ENCODE measurements at regions not wholly inside any gene's neighbourhood (a gene's known extent, or its start where the extent isn't known, plus 50 kb on each side); places are given as distances from the start of the nearest gene placed in this dataset.
"Not testable (repeated sequence)": the region's sequence is repeated elsewhere in the genome, so short reads cannot be mapped to it uniquely, and the experiment has no call there.

GRCh38 chr6:119536666-119537065 is 187.1 kb upstream of the MAN1A1 start:
- no peak for DNase-seq (ENCODE audit: low read depth)

GRCh38 chr6:119535332-119535731 is 185.8 kb upstream of the MAN1A1 start:
- no peak for DNase-seq (ENCODE audit: low read depth)

GRCh38 chr6:119533603-119534279 is 184.2 kb upstream of the MAN1A1 start:
- no peak for DNase-seq (ENCODE audit: low read depth)

- no peak for DNase-seq (ENCODE audit: low read depth)
These were observed 177.6 kb upstream of the MAN1A1 start for GRCh38 chr6:119527231-119527578.

GRCh38 chr6:119526561-119527230 is 177.1 kb upstream of the MAN1A1 start:
- no peak for DNase-seq (ENCODE audit: low read depth)

- no peak for DNase-seq (ENCODE audit: low read depth)
These were observed 174.8 kb upstream of the MAN1A1 start for GRCh38 chr6:119524410-119524809.

GRCh38 chr6:119523556-119523955 is 174.0 kb upstream of the MAN1A1 start:
- no peak for DNase-seq (ENCODE audit: low read depth)

GRCh38 chr6:119521251-119521650 is 171.7 kb upstream of the MAN1A1 start:
- no peak for DNase-seq (ENCODE audit: low read depth)

GRCh38 chr6:119517428-119517827 is 167.9 kb upstream of the MAN1A1 start:
- DNase-seq (ENCODE audit: low read depth) = no peak

GRCh38 chr6:119514345-119514744 is 164.8 kb upstream of the MAN1A1 start:
- no peak for DNase-seq (ENCODE audit: low read depth)

GRCh38 chr6:119511024-119511423 is 161.5 kb upstream of the MAN1A1 start:
- no peak for DNase-seq (ENCODE audit: low read depth)

GRCh38 chr6:119510246-119510645 is 160.7 kb upstream of the MAN1A1 start:
- DNase-seq (ENCODE audit: low read depth) = no peak

- no peak for DNase-seq (ENCODE audit: low read depth)
These were observed 157.1 kb upstream of the MAN1A1 start for GRCh38 chr6:119506631-119507174.

GRCh38 chr6:119501798-119502483 is 152.4 kb upstream of the MAN1A1 start:
- no peak for DNase-seq (ENCODE audit: low read depth)

- no peak for DNase-seq (ENCODE audit: low read depth)
These were observed 150.2 kb upstream of the MAN1A1 start for GRCh38 chr6:119499797-119500196.

- no peak for DNase-seq (ENCODE audit: low read depth)
These were observed 148.6 kb upstream of the MAN1A1 start for GRCh38 chr6:119497988-119498727.

- DNase-seq (ENCODE audit: low read depth) = no peak
These were observed 145.7 kb upstream of the MAN1A1 start for GRCh38 chr6:119495230-119495683.

- DNase-seq (ENCODE audit: low read depth) = no peak
These were observed 144.4 kb upstream of the MAN1A1 start for GRCh38 chr6:119493980-119494379.

GRCh38 chr6:119491112-119491511 is 141.6 kb upstream of the MAN1A1 start:
- DNase-seq (ENCODE audit: low read depth) = not testable (repeated sequence)

- not testable (repeated sequence) for DNase-seq (ENCODE audit: low read depth)
These were observed 140.5 kb upstream of the MAN1A1 start for GRCh38 chr6:119490050-119490449.

GRCh38 chr6:119484598-119484997 is 135.0 kb upstream of the MAN1A1 start:
- DNase-seq (ENCODE audit: low read depth) = no peak

GRCh38 chr6:119483908-119484307 is 134.3 kb upstream of the MAN1A1 start:
- DNase-seq (ENCODE audit: low read depth) = no peak

Data from activated T-helper 1 cell treated with Interleukin-2 at 50 U/mL for 16 hours (primary cell).